B cell (primary cell): ENCODE measurements at regions not wholly inside any gene's neighbourhood (a gene's known extent, or its start where the extent isn't known, plus 50 kb on each side); places are given as distances from the start of the nearest gene placed in this dataset.

Experiments
- ATAC-seq: fragments of 200-7000 bp; cut with Tn5 transposase; one replicate; pipeline ENCODE4 v1.10.0; 2021; ENCODE audit warnings: low read depth, mild to moderate bottlenecking, moderate number of reproducible peaks, moderate library complexity
- CTCF ChIA-PET: fragments of 350-600 bp; sonication (Branson Sonifier 250); formaldehyde crosslinking; loops from one replicate; lab custom pipeline; 2021; ENCODE audit warnings: antibody characterized with exemption, inconsistent platforms; lab: Charles Lee
- POLR2A ChIA-PET: fragments of 350-600 bp; sonication (Branson Sonifier 250); formaldehyde crosslinking; loops from one replicate; lab custom pipeline; 2021; ENCODE audit warnings: antibody characterized with exemption; lab: Charles Lee
- DNase-seq: peaks from one replicate; pipeline ENCODE4 v3.0.0; 2013
- H2AFZ ChIP-seq: 2 replicates; pipeline ENCODE4 v1.6.1; 2012; ENCODE audit warnings: mild to moderate bottlenecking, low read depth, low read length; ENCODE audit not compliant: insufficient read depth, poor library complexity, severe bottlenecking
- H3K27ac ChIP-seq, 2 donors: 1 replicate in 1 of 2; 2 replicates in 1 of 2; pipeline ENCODE4 v1.5.1; 2012 to 2013; ENCODE audit warnings: low read length in 2 of 2, mild to moderate bottlenecking in 2 of 2, moderate library complexity in 1 of 2
- H3K27me3 ChIP-seq, 4 experiments: fragments of 200-600 bp in 1 of 4; sonication (generic) in 1 of 4; replicated peaks in 1 of 4; 1 replicate in 2 of 4; 2 replicates in 2 of 4; pipeline versions ENCODE4 v1.6.1 to v1.7.0; 2013 to 2016; ENCODE audit warnings: low read length in 3 of 4, mild to moderate bottlenecking in 2 of 4, mixed read lengths in 1 of 4, moderate library complexity in 1 of 4; ENCODE audit not compliant: insufficient read depth in 4 of 4, control insufficient read depth in 3 of 4; ENCODE audit errors: control extremely low read depth in 1 of 4
- H3K36me3 ChIP-seq, 2 experiments: replicated peaks in 1 of 2; 1 replicate in 1 of 2; 2 replicates in 1 of 2; pipeline versions ENCODE4 v1.6.1 to v1.7.1; 2013; ENCODE audit warnings: low read length in 1 of 2; ENCODE audit not compliant: insufficient read depth in 2 of 2, control insufficient read depth in 1 of 2; ENCODE audit errors: control extremely low read depth in 1 of 2, extremely low read depth in 1 of 2
- H3K4me1 ChIP-seq, 2 donors: fragments of 200-600 bp in 1 of 2; sonication (generic) in 1 of 2; 1 replicate in 1 of 2; 2 replicates in 1 of 2; pipeline versions ENCODE4 v1.5.1 to v1.6.1; 2013 to 2017; ENCODE audit warnings: low read length in 2 of 2; ENCODE audit not compliant: control insufficient read depth in 2 of 2, insufficient read depth in 2 of 2
- H3K4me2 ChIP-seq: replicated peaks from 2 replicates; pipeline ENCODE3; 2012; ENCODE audit warnings: mild to moderate bottlenecking, low read depth, low read length; ENCODE audit not compliant: poor library complexity, severe bottlenecking
- H3K4me3 ChIP-seq, 5 experiments: fragments of 200-600 bp in 1 of 5; sonication (generic) in 1 of 5; 1 replicate in 3 of 5; 2 replicates in 2 of 5; pipeline versions ENCODE4 v1.5.1 to v1.7.0; 2011 to 2016; ENCODE audit warnings: low read length in 4 of 5, mild to moderate bottlenecking in 4 of 5, low read depth in 2 of 5, control low read depth in 1 of 5, moderate library complexity in 1 of 5; ENCODE audit not compliant: insufficient read depth in 1 of 5; ENCODE audit errors: control extremely low read depth in 1 of 5, extremely low read depth in 1 of 5
- H3K79me2 ChIP-seq: fragments of 200-600 bp; sonication (generic); one replicate; pipeline ENCODE4 v1.6.0; 2016; ENCODE audit warnings: low read length; ENCODE audit not compliant: control insufficient read depth, insufficient read depth
- H3K9ac ChIP-seq: fragments of 200-600 bp; sonication (generic); 2 replicates; pipeline ENCODE4 v1.6.1; 2017; ENCODE audit warnings: mild to moderate bottlenecking, low read length, moderate library complexity
- H3K9me3 ChIP-seq, 3 donors: one replicate each; pipeline versions ENCODE4 v1.6.1 to v1.7.1; 2013; ENCODE audit warnings: low read length in 2 of 3; ENCODE audit not compliant: control insufficient read depth in 2 of 3, insufficient read depth in 1 of 3; ENCODE audit errors: control extremely low read depth in 1 of 3
- H4K20me1 ChIP-seq: 2 replicates; pipeline ENCODE4 v1.6.0; 2012; ENCODE audit warnings: mild to moderate bottlenecking, low read length; ENCODE audit not compliant: insufficient read depth, control insufficient read depth, poor library complexity, severe bottlenecking
- H3K27ac Mint-ChIP-seq: one replicate; pipeline ENCODE4 v1.8.0; 2021; ENCODE audit warnings: mixed read lengths
- H3K27me3 Mint-ChIP-seq: one replicate; pipeline ENCODE4 v1.8.0; 2021; ENCODE audit warnings: mixed read lengths
- H3K4me1 Mint-ChIP-seq: one replicate; pipeline ENCODE4 v1.8.0; 2021; ENCODE audit warnings: mixed read lengths
- H3K4me3 Mint-ChIP-seq: one replicate; pipeline ENCODE4 v1.8.0; 2021; ENCODE audit warnings: mixed read lengths
- H3K9me3 Mint-ChIP-seq: one replicate; pipeline ENCODE4 v1.8.0; 2022; ENCODE audit warnings: mixed read lengths; ENCODE audit not compliant: insufficient read depth
- CTCF ChIP-seq: fragments of 200-600 bp; IDR thresholded peaks from one replicate; pipeline ENCODE4 v1.8.0; 2022; ENCODE audit warnings: antibody characterized with exemption, mild to moderate bottlenecking
- EZH2 ChIP-seq: IDR thresholded peaks from 2 replicates; pipeline ENCODE4 v1.6.1; 2012; ENCODE audit warnings: borderline replicate concordance, low read depth, mild to moderate bottlenecking, moderate library complexity, low read length; ENCODE audit not compliant: insufficient read depth, poor library complexity, severe bottlenecking
- WGBS: methylation state at CpG from one replicate; pipeline ENCODE4 v1.1.5; 2013; ENCODE audit warnings: missing lambda C conversion rate; ENCODE audit not compliant: insufficient coverage; 5-methylcytosine and 5-hydroxymethylcytosine counted together
- intact Hi-C: fragments of 100-400 bp; cut with micrococcal nuclease; formaldehyde crosslinking; loops from one replicate; pipeline ENCODE4 v1.10.0; 2022

DNA sequence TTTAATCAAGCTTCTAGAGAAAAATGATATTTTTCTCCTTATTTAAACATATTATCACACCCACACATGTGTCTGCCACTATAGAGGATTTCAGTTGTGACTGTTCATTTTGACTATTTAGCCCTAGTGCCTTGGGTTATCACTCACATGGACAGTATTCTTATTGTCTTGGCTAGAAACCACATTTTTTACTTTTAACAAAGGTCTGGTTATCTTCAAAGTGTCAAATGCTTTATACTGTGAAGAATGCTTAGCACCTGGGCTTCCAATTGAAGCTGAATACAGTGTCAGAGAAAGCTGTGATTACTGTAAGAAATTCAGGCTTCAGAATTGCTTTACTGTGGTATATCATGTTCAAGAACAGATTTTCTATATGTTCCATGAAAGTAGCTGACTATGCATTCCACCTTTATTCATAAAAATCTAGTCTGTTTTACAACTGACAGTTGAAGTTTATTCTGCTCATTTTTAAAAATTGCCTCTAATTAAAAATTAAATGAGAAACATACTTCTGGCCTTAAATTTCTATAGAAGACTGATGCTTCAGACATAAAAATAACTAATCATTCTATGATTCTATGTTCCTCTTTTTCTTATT lies 278.6 kb downstream of the SEMA3D start:
- DNase-seq (no peak), ATAC-seq (no peak)
- no peaks in the 10 kb centered on the region for H3K9me3 ChIP-seq
- H4K20me1 ChIP-seq: no peaks in the 10 kb centered on the region
- H3K4me3 Mint-ChIP-seq: no peak overlapping the region
- no peaks in the 10 kb centered on the region for H3K27me3 Mint-ChIP-seq
- H3K36me3 ChIP-seq: no peaks in the 10 kb centered on the region
- CTCF ChIA-PET: no interaction called here
- TF ChIP-seq EZH2 (no peak), CTCF (no peak)
- H3K27me3 ChIP-seq: no peaks in the 10 kb centered on the region
- H2AFZ ChIP-seq: no peak overlapping the region
- H3K4me2 ChIP-seq: no peak overlapping the region
- no peak overlapping the region for H3K27ac ChIP-seq
- no peak overlapping the region for H3K27ac Mint-ChIP-seq
- H3K9ac ChIP-seq: no peak overlapping the region
- H3K79me2 ChIP-seq: no peaks in the 10 kb centered on the region
- intact Hi-C loops: no loop called here
- POLR2A ChIA-PET: no interaction called here
- no peaks in the 10 kb centered on the region for H3K9me3 Mint-ChIP-seq
- no peak overlapping the region for H3K4me3 ChIP-seq
- H3K4me1 ChIP-seq: no peaks in the 10 kb centered on the region
- no peaks in the 10 kb centered on the region for H3K4me1 Mint-ChIP-seq

DNA sequence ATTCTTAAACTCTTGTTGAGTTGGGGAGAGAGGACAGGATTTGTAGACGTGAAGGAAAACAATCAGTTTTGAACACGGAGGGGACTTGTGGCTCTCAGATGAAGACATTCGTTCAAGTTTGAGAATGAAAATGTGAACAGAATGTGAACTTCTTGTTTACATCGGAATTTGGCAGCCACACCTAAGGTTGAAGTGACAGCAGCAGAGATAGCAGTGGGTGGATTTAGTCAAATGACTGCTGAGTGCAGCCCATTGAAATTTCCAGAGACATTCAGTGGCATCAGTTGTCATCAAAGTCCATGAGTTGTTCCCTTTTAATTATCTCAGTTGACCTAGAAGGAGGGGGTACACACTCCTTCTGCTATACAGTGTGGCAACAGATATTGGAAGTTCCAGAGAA lies 280.0 kb downstream of the SEMA3D start:
- POLR2A ChIA-PET: no interaction called here
- H3K9me3 Mint-ChIP-seq: no peaks in the 10 kb centered on the region
- H3K9ac ChIP-seq: no peak overlapping the region

More for the DNA sequence above, 280.0 kb downstream of the SEMA3D start:
- H3K4me3 ChIP-seq: no peak overlapping the region
- no peaks in the 10 kb centered on the region for H3K79me2 ChIP-seq
- no peaks in the 10 kb centered on the region for H3K4me1 ChIP-seq
- CTCF ChIA-PET: no interaction called here
- DNase-seq (no peak), ATAC-seq (no peak)
- no peak overlapping the region for H3K4me2 ChIP-seq
- H4K20me1 ChIP-seq: no peaks in the 10 kb centered on the region
- H3K27me3 ChIP-seq: no peaks in the 10 kb centered on the region
- TF ChIP-seq CTCF (no peak), EZH2 (no peak)
- Mint-ChIP-seq H3K4me1 (no peaks in the 10 kb centered on the region), H3K4me3 (no peak overlapping the region), H3K27ac (no peak overlapping the region), H3K27me3 (no peaks in the 10 kb centered on the region)
- H3K27ac ChIP-seq: no peak overlapping the region
- no peak overlapping the region for H2AFZ ChIP-seq
- H3K9me3 ChIP-seq: no peaks in the 10 kb centered on the region
- WGBS: 86% methylated on average over 4 of the region's 4 CpGs
- intact Hi-C loops: no loop called here
- H3K36me3 ChIP-seq: no peaks in the 10 kb centered on the region
